ENCODE measurements at regions not wholly inside any gene's neighbourhood (a gene's known extent, or its start where the extent isn't known, plus 50 kb on each side); places are given as distances from the start of the nearest gene placed in this dataset.

DNA sequence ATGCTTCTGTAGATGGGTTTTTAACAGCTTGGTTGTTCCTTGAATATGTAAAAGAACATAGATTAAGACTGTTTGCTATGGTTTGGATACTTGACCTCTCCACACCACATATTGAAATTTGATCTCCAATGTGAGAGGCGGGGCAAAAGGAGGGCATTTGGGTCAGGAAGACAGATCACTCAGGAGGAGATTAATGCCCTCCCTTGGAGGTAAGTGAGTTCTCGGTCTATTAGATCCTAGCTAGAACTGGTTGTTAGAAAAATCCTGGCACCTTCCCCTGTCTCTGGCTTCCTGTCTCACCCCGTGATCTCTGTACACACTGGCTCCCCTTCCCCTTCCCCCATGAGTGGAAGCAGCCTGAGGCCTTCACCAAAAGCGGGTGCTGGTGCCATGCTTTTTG lies 281.1 kb upstream of the ANKRD55 start:
- DNase-seq (ENCODE audit: insufficient read length, low spot score, missing footprints): no peak
- no peak overlapping the region for H3K4me2 ChIP-seq (ENCODE audit: insufficient read depth, low read length)
- H3K27me3 ChIP-seq (ENCODE audit: insufficient read depth, low read length): peaks cover 3% of the 10 kb centered on the region
- H3K4me1 ChIP-seq (ENCODE audit: insufficient read depth, low read length): no peaks in the 10 kb centered on the region
- H3K36me3 ChIP-seq (ENCODE audit: insufficient read depth, low read length): no peaks in the 10 kb centered on the region
- no peaks in the 10 kb centered on the region for H3K79me2 ChIP-seq (ENCODE audit: insufficient read depth, low read length)
- H2AFZ ChIP-seq (ENCODE audit: low read length): no peak overlapping the region
- no peaks in the 10 kb centered on the region for H3K9me3 ChIP-seq (ENCODE audit: low read depth, low read length)
- TF ChIP-seq, protein P1, sequence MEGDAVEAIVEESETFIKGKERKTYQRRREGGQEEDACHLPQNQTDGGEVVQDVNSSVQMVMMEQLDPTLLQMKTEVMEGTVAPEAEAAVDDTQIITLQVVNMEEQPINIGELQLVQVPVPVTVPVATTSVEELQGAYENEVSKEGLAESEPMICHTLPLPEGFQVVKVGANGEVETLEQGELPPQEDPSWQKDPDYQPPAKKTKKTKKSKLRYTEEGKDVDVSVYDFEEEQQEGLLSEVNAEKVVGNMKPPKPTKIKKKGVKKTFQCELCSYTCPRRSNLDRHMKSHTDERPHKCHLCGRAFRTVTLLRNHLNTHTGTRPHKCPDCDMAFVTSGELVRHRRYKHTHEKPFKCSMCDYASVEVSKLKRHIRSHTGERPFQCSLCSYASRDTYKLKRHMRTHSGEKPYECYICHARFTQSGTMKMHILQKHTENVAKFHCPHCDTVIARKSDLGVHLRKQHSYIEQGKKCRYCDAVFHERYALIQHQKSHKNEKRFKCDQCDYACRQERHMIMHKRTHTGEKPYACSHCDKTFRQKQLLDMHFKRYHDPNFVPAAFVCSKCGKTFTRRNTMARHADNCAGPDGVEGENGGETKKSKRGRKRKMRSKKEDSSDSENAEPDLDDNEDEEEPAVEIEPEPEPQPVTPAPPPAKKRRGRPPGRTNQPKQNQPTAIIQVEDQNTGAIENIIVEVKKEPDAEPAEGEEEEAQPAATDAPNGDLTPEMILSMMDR (IDR thresholded peaks at IDR 0.05; ENCODE audit: extremely low read depth, low read depth, low read length): no peak
- no peaks in the 10 kb centered on the region for H4K20me1 ChIP-seq (ENCODE audit: insufficient read depth, low read length)
- H3K27ac ChIP-seq (ENCODE audit: low read depth, low read length): no peak overlapping the region
- H3K4me3 ChIP-seq (ENCODE audit: insufficient read depth, low read length): no peak overlapping the region

DNA sequence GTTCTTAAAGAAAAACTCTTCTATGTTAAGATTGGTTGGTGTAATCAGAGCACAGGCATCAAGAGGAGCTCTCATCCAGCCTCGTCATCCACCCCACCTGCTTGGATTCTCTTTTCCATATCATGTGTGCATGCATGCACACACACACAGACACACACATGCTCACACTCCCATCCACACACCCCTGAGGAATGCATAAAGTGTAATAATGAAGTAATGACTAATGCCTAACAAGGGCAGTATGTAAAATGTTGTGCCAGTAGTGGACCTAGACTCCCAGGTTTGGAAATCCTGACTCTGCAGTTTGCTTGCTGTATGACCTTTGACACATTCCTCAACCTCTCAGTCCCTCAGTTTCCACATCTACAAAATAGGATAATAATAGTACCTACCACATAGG lies 280.0 kb upstream of the ANKRD55 start:
- no peaks in the 10 kb centered on the region for H3K27me3 ChIP-seq (ENCODE audit: insufficient read depth, low read length)
- H3K4me1 ChIP-seq (ENCODE audit: insufficient read depth, low read length): no peaks in the 10 kb centered on the region
- DNase-seq (ENCODE audit: insufficient read length, low spot score, missing footprints): no peak
- H2AFZ ChIP-seq (ENCODE audit: low read length): no peak overlapping the region
- no peak overlapping the region for H3K4me2 ChIP-seq (ENCODE audit: insufficient read depth, low read length)
- H3K27ac ChIP-seq (ENCODE audit: low read depth, low read length): no peak overlapping the region
- no peak overlapping the region for H3K4me3 ChIP-seq (ENCODE audit: insufficient read depth, low read length)
- H3K9me3 ChIP-seq (ENCODE audit: low read depth, low read length): no peaks in the 10 kb centered on the region
- no peaks in the 10 kb centered on the region for H3K36me3 ChIP-seq (ENCODE audit: insufficient read depth, low read length)
- TF ChIP-seq, protein P1 (IDR thresholded peaks at IDR 0.05; ENCODE audit: extremely low read depth, low read depth, low read length): no peak
- no peaks in the 10 kb centered on the region for H4K20me1 ChIP-seq (ENCODE audit: insufficient read depth, low read length)
- no peaks in the 10 kb centered on the region for H3K79me2 ChIP-seq (ENCODE audit: insufficient read depth, low read length)

DNA sequence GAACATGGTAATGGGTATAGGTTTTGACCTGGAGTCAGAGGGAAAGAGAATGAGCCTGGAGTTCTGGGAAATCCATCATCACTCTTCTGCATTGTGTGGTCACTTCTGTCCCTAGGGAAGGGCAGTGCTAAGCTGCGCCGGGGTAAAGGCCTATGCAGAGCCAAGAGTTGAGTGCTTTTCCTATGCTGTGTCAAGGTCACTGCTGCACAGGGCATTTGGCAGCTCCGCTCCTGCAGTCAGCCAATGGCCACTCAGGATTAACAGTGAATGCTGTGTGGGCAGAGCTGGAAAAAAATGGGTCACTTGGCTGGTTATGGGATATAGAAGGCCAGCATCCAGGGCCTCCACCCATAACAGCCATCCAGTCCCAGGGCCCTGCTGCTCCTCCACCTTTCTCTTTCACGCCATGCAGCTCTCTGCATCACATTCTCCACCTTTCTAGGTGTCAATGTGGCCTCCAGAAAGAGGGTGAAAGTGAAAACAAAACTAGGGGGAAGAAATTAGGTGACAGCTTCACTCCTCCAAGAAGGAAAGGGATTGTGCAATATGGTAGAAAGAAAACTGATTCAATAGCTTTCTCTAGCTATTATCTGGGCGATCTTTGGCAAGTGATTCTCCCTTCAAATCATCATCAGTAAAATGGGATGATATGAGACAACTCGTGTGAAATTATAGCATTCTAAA lies 279.3 kb upstream of the ANKRD55 start:
- Histone ChIP-seq H3K79me2 (ENCODE audit: insufficient read depth, low read length) (no peaks in the 10 kb centered on the region), H3K4me1 (ENCODE audit: insufficient read depth, low read length) (no peaks in the 10 kb centered on the region), H3K4me3 (ENCODE audit: insufficient read depth, low read length) (no peak overlapping the region), H3K36me3 (ENCODE audit: insufficient read depth, low read length) (no peaks in the 10 kb centered on the region), H4K20me1 (ENCODE audit: insufficient read depth, low read length) (no peaks in the 10 kb centered on the region), H3K27me3 (ENCODE audit: insufficient read depth, low read length) (no peaks in the 10 kb centered on the region), H3K9me3 (ENCODE audit: low read depth, low read length) (no peaks in the 10 kb centered on the region), H3K4me2 (ENCODE audit: insufficient read depth, low read length) (no peak overlapping the region), H3K27ac (ENCODE audit: low read depth, low read length) (no peak overlapping the region), H2AFZ (ENCODE audit: low read length) (no peak overlapping the region)
- no peak for DNase-seq (ENCODE audit: insufficient read length, low spot score, missing footprints)
- TF ChIP-seq, protein P1 (IDR thresholded peaks at IDR 0.05; ENCODE audit: extremely low read depth, low read depth, low read length): no peak

DNA sequence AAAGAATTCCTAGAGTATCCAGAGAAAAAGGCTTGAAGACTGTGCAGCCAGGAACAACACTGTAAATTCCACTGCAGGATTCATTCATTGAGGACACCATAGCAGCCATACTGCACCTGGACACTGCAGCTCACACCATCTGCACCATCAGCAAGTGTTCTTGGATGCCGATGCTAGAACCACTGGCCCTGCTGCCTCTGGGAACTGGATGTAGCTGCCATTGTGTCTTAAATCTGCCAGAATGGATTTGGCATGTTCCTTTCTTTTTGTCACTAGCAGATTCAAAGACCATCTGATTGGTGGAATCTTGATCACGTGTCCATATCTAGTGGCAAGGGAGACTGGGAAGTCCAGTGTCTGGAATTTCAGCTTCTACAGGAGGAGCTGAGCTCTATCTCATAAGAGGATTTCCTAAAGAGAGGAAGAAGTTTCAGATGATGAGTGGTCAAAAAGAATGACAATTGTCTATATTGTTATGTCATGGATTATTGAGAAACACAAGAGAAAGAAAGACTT lies 278.3 kb upstream of the ANKRD55 start:
- Histone ChIP-seq H3K79me2 (ENCODE audit: insufficient read depth, low read length) (no peaks in the 10 kb centered on the region), H3K36me3 (ENCODE audit: insufficient read depth, low read length) (no peaks in the 10 kb centered on the region), H3K27me3 (ENCODE audit: insufficient read depth, low read length) (no peaks in the 10 kb centered on the region), H4K20me1 (ENCODE audit: insufficient read depth, low read length) (no peaks in the 10 kb centered on the region), H3K4me1 (ENCODE audit: insufficient read depth, low read length) (no peaks in the 10 kb centered on the region), H3K27ac (ENCODE audit: low read depth, low read length) (no peak overlapping the region), H3K4me2 (ENCODE audit: insufficient read depth, low read length) (no peak overlapping the region), H3K9me3 (ENCODE audit: low read depth, low read length) (no peaks in the 10 kb centered on the region), H2AFZ (ENCODE audit: low read length) (no peak overlapping the region), H3K4me3 (ENCODE audit: insufficient read depth, low read length) (no peak overlapping the region)
- DNase-seq (ENCODE audit: insufficient read length, low spot score, missing footprints): no peak
- TF ChIP-seq, protein P1 (IDR thresholded peaks at IDR 0.05; ENCODE audit: extremely low read depth, low read depth, low read length): no peak

Measured in osteoblast (primary cell).